ENCODE measurements at regions not wholly inside any gene's neighbourhood (a gene's known extent, or its start where the extent isn't known, plus 50 kb on each side); places are given as distances from the start of the nearest gene placed in this dataset.

GRCh38 chrX:117291760-117292159, 824.9 kb downstream of the KLHL13 start:
- H3K27me3 Mint-ChIP-seq: no peaks in the 10 kb centered on the region
- no peaks in the 10 kb centered on the region for H3K36me3 Mint-ChIP-seq (ENCODE audit: low read depth)
- no peaks in the 10 kb centered on the region for H3K4me1 Mint-ChIP-seq (ENCODE audit: low read depth)
- intact Hi-C loops (cut with DNase I, micrococcal nuclease): no loop called here
- Histone ChIP-seq H3K4me3 (ENCODE audit: low read length) (no peak overlapping the region), H3K9me3 (ENCODE audit: control insufficient read depth in 1 of 2, insufficient read depth in 1 of 2, low read length in 2 of 2) (no peaks in the 10 kb centered on the region), H3K27me3 (ENCODE audit: control insufficient read depth in 1 of 2, insufficient read depth in 2 of 2, low read length in 2 of 2) (no peaks in the 10 kb centered on the region), H3K36me3 (ENCODE audit: insufficient read depth, low read length) (no peaks in the 10 kb centered on the region), H3K27ac (ENCODE audit: low read depth in 1 of 2, low read length in 2 of 2) (no peak overlapping the region), H3K4me1 (ENCODE audit: insufficient read depth, low read length) (no peaks in the 10 kb centered on the region)
- H3K9me3 Mint-ChIP-seq: no peaks in the 10 kb centered on the region
- ChIA-PET CTCF (no interaction called here), POLR2A (no interaction called here)
- no peak overlapping the region for H3K4me3 Mint-ChIP-seq
- TF ChIP-seq CTCF (IDR thresholded peaks at IDR 0.05): no peak
- DNase-seq: no peak
- no peak overlapping the region for H3K27ac Mint-ChIP-seq
- ATAC-seq (ENCODE audit: poor library complexity): no peak

GRCh38 chrX:117274965-117275364, 812.2 kb upstream of the CT83 start:
- Mint-ChIP-seq H3K27me3 (no peaks in the 10 kb centered on the region), H3K27ac (no peak overlapping the region), H3K9me3 (no peaks in the 10 kb centered on the region), H3K36me3 (ENCODE audit: low read depth) (no peaks in the 10 kb centered on the region), H3K4me1 (ENCODE audit: low read depth) (no peaks in the 10 kb centered on the region), H3K4me3 (no peak overlapping the region)
- ATAC-seq (ENCODE audit: poor library complexity): no peak
- intact Hi-C loops (cut with DNase I, micrococcal nuclease): no loop called here
- TF ChIP-seq CTCF (IDR thresholded peaks at IDR 0.05): no peak
- Histone ChIP-seq H3K4me3 (ENCODE audit: low read length) (no peak overlapping the region), H3K36me3 (ENCODE audit: insufficient read depth, low read length) (no peaks in the 10 kb centered on the region), H3K27ac (ENCODE audit: low read depth in 1 of 2, low read length in 2 of 2) (no peak overlapping the region), H3K9me3 (ENCODE audit: control insufficient read depth in 1 of 2, insufficient read depth in 1 of 2, low read length in 2 of 2) (no peaks in the 10 kb centered on the region), H3K27me3 (ENCODE audit: control insufficient read depth in 1 of 2, insufficient read depth in 2 of 2, low read length in 2 of 2) (no peaks in the 10 kb centered on the region), H3K4me1 (ENCODE audit: insufficient read depth, low read length) (no peaks in the 10 kb centered on the region)
- ChIA-PET CTCF (no interaction called here), POLR2A (no interaction called here)
- DNase-seq: no peak

Data from CD4-positive, alpha-beta T cell (primary cell).